Iris pigment epithelial cell (primary cell): ENCODE measurements at regions not wholly inside any gene's neighbourhood (a gene's known extent, or its start where the extent isn't known, plus 50 kb on each side); places are given as distances from the start of the nearest gene placed in this dataset.
"Not testable (repeated sequence)": the region's sequence is repeated elsewhere in the genome, so short reads cannot be mapped to it uniquely, and the experiment has no call there.

Experiments
- DNase-seq: peaks from one replicate; pipeline ENCODE4 v3.0.0-alpha.2; 2011; ENCODE audit warnings: low read depth

- peak; percentile 32 for DNase-seq
Observed at GRCh38 chr2:180604077-180604476, 376.3 kb upstream of the UBE2E3 start.

- no peak for DNase-seq
Observed at GRCh38 chr2:180601016-180601415, 379.4 kb upstream of the UBE2E3 start.

GRCh38 chr2:180599804-180600203 lies 380.6 kb upstream of the UBE2E3 start:
- DNase-seq: no peak

- DNase-seq: no peak
Observed at GRCh38 chr2:180597179-180597578, 383.2 kb upstream of the UBE2E3 start.

GRCh38 chr2:180596453-180596852 lies 384.0 kb upstream of the UBE2E3 start:
- DNase-seq: no peak

GRCh38 chr2:180591947-180592346 lies 388.5 kb upstream of the UBE2E3 start:
- no peak for DNase-seq

GRCh38 chr2:180591093-180591781 lies 389.2 kb upstream of the UBE2E3 start:
- DNase-seq: not testable (repeated sequence)

GRCh38 chr2:180583441-180584140 lies 396.8 kb upstream of the UBE2E3 start:
- no peak for DNase-seq

- DNase-seq: no peak
Observed at GRCh38 chr2:180579388-180579787, 401.0 kb upstream of the UBE2E3 start.

GRCh38 chr2:180578441-180578840 lies 402.0 kb upstream of the UBE2E3 start:
- DNase-seq: no peak

GRCh38 chr2:180577567-180577966 lies 402.8 kb upstream of the UBE2E3 start:
- DNase-seq: no peak

- peak; percentile 42 for DNase-seq
Observed at GRCh38 chr2:180573951-180574350, 406.5 kb upstream of the UBE2E3 start.

GRCh38 chr2:180572346-180572745 lies 408.1 kb upstream of the UBE2E3 start:
- no peak for DNase-seq

- DNase-seq: peak; percentile 41
Observed at GRCh38 chr2:180571559-180571958, 408.8 kb upstream of the UBE2E3 start.

- DNase-seq: no peak
Observed at GRCh38 chr2:180570864-180571263, 409.5 kb upstream of the UBE2E3 start.

- no peak for DNase-seq
Observed at GRCh38 chr2:180564051-180564450, 416.4 kb upstream of the UBE2E3 start.

- no peak for DNase-seq
Observed at GRCh38 chr2:180562378-180562777, 418.0 kb upstream of the UBE2E3 start.

GRCh38 chr2:180559771-180560170 lies 420.6 kb upstream of the UBE2E3 start:
- DNase-seq: peak; percentile 10

- no peak for DNase-seq
Observed at GRCh38 chr2:180559038-180559437, 421.4 kb upstream of the UBE2E3 start.

- no peak for DNase-seq
Observed at GRCh38 chr2:180555391-180555965, 424.9 kb upstream of the UBE2E3 start.

GRCh38 chr2:180554330-180554729 lies 426.1 kb upstream of the UBE2E3 start:
- no peak for DNase-seq

- DNase-seq: no peak
Observed at GRCh38 chr2:180553094-180553715, 427.2 kb upstream of the UBE2E3 start.

- DNase-seq: no peak
Observed at GRCh38 chr2:180542511-180542910, 437.9 kb upstream of the UBE2E3 start.
